RPMI8226 (cell line): ENCODE measurements at regions not wholly inside any gene's neighbourhood (a gene's known extent, or its start where the extent isn't known, plus 50 kb on each side); places are given as distances from the start of the nearest gene placed in this dataset.
A peak's percentile ranks its signal among the peaks of the same experiment; 100 is the strongest.

Experiments used
- DNase-seq: peaks from one replicate; pipeline ENCODE4 v3.0.0-alpha.2; 2015

GRCh38 chr11:20249796-20250195 lies 89.5 kb upstream of the DBX1 start:
- DNase-seq = no peak

DNA sequence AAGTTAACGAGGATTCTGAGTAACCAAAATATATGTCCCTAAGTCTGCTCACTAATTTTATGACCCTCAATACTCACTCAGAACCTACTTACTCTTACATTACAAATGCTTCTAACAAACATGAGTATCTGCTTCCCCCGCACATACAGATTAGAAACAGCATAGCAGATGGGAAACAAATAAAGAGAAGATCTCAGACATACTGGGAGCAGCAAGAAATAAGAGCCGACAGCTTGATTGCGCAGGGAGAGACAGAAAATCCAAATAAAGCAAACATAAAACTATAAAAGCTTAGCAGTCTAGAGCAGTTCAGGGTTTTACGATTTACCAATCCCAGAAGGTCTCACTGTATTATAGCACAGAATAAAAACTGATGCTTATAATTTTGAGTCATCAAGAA lies 89.1 kb upstream of the DBX1 start:
- DNase-seq = no peak

GRCh38 chr11:20248871-20249270 lies 88.6 kb upstream of the DBX1 start:
- DNase-seq = no peak

- no peak for DNase-seq
These were observed 88.0 kb upstream of the DBX1 start for GRCh38 chr11:20248121-20248772.

GRCh38 chr11:20247591-20248007 lies 87.3 kb upstream of the DBX1 start:
- no peak for DNase-seq

DNA sequence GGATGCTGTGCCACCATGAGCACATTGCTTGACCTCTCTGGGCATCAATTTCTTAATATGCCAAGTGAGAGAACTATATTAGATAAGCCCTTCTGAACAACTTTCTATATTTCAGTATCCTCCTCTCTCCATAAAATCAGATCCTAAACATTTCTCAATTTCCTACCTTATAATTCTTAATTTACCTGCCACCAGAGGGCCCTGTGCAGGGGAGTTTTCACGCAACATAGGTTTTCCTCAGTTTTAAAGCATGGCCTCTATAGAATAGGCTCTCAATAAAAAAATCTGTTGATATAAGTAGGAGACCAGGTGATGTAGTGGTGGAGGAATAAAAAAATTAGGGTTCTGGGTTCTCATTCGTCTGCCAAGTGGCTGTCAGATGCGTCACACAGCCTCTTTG lies 83.7 kb upstream of the DBX1 start:
- DNase-seq = no peak

GRCh38 chr11:20238712-20239111 lies 78.4 kb upstream of the DBX1 start:
- DNase-seq = peak; percentile 86

- peak; percentile 86 for DNase-seq
These were observed 74.9 kb upstream of the DBX1 start for GRCh38 chr11:20235164-20235563.

DNA sequence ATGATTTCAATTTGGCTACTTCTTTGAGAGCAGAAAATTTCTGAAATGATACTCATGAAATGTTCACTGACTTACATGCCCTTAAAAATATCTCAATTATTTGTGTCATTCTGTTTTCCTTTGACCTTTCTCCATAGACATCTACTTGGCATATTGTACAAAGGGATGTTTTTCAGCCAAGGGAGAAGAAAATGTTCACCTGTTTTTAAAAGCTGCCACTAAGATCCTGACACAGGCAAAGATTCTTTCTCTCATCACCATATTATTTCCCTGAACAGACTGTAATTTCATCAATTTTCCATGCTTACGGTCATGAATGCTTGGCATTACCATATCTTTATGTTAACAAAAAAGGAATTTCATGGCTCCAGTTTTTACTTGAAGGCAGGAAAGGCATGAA lies 67.4 kb upstream of the DBX1 start:
- no peak for DNase-seq

DNA sequence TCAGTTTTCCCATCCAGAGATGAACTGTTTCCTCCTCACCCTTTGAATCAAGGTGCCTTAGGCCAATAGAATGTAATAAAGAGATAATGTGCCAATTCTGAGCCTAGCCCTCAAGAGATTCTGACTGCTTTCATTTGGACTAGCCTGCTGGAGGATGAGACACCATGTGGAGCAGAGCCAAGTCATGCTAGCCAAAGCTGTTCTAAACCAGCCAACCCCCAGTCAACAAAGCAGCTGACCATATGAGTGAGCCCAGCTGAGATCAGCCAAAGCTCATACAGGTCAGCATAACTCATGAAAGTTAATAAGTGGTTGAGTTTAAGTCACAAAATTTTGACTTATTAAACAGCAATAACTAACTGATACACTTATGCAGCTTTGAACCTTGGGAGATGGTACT lies 66.7 kb upstream of the DBX1 start:
- DNase-seq = no peak

DNA sequence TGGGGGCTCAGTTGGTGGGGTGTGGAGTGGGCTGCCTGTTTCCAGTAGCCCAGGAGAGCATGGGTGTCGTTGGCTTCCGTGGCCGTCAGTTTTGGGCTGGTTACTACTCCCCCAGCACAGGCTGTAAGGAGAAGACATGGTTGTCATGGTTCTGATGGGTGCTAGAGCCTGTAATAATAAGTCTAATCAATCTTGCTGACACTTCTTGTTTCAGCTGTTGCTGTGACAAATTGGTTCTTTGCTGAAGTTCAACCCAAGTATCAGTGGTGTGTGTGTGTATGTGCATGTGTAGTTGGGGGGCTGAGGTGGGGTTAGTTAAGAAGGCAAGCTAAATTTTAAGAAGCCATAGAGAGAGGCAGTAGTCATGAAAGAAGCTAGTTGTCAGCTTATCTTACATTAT lies 61.3 kb upstream of the DBX1 start:
- no peak for DNase-seq

DNA sequence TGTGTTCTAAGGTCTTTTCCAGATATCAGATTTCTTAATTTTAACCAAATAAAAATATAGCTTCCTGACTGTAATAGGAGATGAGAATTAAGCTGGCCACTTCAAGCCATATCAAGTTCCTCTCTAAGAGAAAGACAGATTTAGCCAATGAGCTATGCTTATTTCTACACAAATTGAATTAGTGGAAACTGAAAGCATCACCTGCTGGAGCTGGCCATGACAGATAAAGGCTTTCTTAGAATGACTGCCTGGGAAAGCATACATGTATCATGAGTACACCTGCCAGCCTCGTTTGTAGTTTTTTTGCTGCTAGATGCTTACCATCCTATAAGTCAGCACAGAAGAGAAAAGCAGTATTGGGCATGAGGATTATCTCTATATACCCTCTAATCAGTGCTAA lies 53.5 kb upstream of the DBX1 start:
- DNase-seq = peak; percentile 43

GRCh38 chr11:20211691-20212090 lies 51.4 kb upstream of the DBX1 start:
- peak; percentile 65 for DNase-seq
